PFSK-1 (cell line): ENCODE measurements at regions not wholly inside any gene's neighbourhood (a gene's known extent, or its start where the extent isn't known, plus 50 kb on each side); places are given as distances from the start of the nearest gene placed in this dataset.

Experiments used
- POLR2AphosphoS5 ChIP-seq: IDR thresholded peaks from 2 replicates; pipeline ENCODE4 v1.6.1; 2012; ENCODE audit warnings: low read depth, mild to moderate bottlenecking, control low read depth, low read length, moderate library complexity
- SIN3A ChIP-seq: IDR thresholded peaks from 2 replicates; pipeline ENCODE4 v1.6.1; 2012; ENCODE audit warnings: mild to moderate bottlenecking, low read length, moderate library complexity, borderline replicate concordance; ENCODE audit not compliant: insufficient read depth
- TF ChIP-seq, protein P1 (sequence below), 2 experiments: IDR thresholded peaks; 2 replicates each; pipeline versions ENCODE4 v1.6.1 to v1.8.0; 2011 to 2012; ENCODE audit warnings: low read depth in 2 of 2, low read length in 2 of 2, control low read depth in 1 of 2, inconsistent platforms in 1 of 2, mild to moderate bottlenecking in 1 of 2, moderate library complexity in 1 of 2; ENCODE audit not compliant: insufficient read depth in 1 of 2

DNA sequence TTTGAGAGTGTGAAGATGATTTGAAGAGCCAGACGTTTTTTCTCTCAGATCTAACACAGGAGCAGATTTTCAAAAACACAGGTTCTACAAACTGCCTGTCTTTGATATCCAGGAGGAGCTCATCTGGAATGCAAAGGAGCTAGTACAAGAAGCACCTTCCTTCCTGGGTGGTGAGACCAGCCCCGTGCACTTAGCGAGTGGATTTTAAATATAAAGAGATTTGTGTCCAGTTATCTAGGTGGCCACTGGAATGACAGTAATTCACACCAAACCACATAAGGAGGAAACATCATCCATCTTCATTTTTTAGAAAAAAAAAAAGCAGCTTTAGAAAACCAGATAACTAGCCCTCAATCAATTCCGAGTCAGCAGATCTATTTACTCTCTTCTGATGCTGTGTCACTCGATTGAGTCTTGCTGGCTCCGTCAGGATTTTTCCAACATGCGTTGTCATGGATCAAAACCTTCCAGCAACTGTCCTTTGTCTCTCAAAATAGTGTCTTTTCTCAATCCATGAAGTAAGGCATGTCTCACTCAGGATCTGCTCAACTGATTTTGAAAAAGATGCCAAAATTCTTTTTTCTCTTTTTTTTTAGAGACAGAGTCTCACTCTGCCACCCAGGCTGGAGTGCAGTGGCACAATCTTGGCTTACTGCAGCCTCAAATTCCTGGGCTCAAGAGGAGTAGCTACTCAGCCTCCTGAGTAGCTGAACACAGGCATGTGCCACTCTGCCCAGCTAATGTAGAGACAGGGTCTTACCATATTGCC is 451.2 kb upstream of the PSMD7 start:
- TF ChIP-seq SIN3A (no peak), POLR2AphosphoS5 (no peak)
- TF ChIP-seq, protein P1, sequence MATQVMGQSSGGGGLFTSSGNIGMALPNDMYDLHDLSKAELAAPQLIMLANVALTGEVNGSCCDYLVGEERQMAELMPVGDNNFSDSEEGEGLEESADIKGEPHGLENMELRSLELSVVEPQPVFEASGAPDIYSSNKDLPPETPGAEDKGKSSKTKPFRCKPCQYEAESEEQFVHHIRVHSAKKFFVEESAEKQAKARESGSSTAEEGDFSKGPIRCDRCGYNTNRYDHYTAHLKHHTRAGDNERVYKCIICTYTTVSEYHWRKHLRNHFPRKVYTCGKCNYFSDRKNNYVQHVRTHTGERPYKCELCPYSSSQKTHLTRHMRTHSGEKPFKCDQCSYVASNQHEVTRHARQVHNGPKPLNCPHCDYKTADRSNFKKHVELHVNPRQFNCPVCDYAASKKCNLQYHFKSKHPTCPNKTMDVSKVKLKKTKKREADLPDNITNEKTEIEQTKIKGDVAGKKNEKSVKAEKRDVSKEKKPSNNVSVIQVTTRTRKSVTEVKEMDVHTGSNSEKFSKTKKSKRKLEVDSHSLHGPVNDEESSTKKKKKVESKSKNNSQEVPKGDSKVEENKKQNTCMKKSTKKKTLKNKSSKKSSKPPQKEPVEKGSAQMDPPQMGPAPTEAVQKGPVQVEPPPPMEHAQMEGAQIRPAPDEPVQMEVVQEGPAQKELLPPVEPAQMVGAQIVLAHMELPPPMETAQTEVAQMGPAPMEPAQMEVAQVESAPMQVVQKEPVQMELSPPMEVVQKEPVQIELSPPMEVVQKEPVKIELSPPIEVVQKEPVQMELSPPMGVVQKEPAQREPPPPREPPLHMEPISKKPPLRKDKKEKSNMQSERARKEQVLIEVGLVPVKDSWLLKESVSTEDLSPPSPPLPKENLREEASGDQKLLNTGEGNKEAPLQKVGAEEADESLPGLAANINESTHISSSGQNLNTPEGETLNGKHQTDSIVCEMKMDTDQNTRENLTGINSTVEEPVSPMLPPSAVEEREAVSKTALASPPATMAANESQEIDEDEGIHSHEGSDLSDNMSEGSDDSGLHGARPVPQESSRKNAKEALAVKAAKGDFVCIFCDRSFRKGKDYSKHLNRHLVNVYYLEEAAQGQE (IDR thresholded peaks at IDR 0.05; ENCODE audit: insufficient read depth in 1 of 2, low read depth in 2 of 2, low read length in 2 of 2), result no peak
